Activated CD8-positive, alpha-beta memory T cell treated with anti-CD3 and anti-CD28 coated beads for 36 hours (primary cell): ENCODE measurements at regions not wholly inside any gene's neighbourhood (a gene's known extent, or its start where the extent isn't known, plus 50 kb on each side); places are given as distances from the start of the nearest gene placed in this dataset.

Source experiments
- CTCF ChIA-PET: fragments of 350-600 bp; sonication (Branson Sonifier 250); formaldehyde crosslinking; loops from one replicate; lab custom pipeline; 2021; ENCODE audit warnings: antibody characterized with exemption; lab: Charles Lee
- POLR2A ChIA-PET: fragments of 350-600 bp; sonication (Branson Sonifier 250); formaldehyde crosslinking; loops from one replicate; lab custom pipeline; 2021; ENCODE audit warnings: antibody characterized with exemption; lab: Charles Lee

- ChIA-PET CTCF (no interaction called here), POLR2A (no interaction called here)
Observed at GRCh38 chr4:20351360-20352162, 99.9 kb downstream of the SLIT2 start.

- ChIA-PET POLR2A (no interaction called here), CTCF (no interaction called here)
Observed at GRCh38 chr4:20352163-20352431, 100.4 kb downstream of the SLIT2 start.

- ChIA-PET POLR2A (no interaction called here), CTCF (no interaction called here)
Observed at GRCh38 chr4:20353646-20354045, 101.9 kb downstream of the SLIT2 start.

- ChIA-PET POLR2A (no interaction called here), CTCF (no interaction called here)
Observed at GRCh38 chr4:20354120-20354519, 102.4 kb downstream of the SLIT2 start.

GRCh38 chr4:20356565-20356964 lies 104.9 kb downstream of the SLIT2 start:
- POLR2A ChIA-PET, result no interaction called here

GRCh38 chr4:20358110-20358509 lies 106.4 kb downstream of the SLIT2 start:
- CTCF ChIA-PET, result no interaction called here
- POLR2A ChIA-PET, result no interaction called here

More at GRCh38 chr4:20356565-20356964, 104.9 kb downstream of the SLIT2 start:
- CTCF ChIA-PET, result no interaction called here

GRCh38 chr4:20359692-20360091 lies 108.0 kb downstream of the SLIT2 start:
- ChIA-PET POLR2A (no interaction called here), CTCF (no interaction called here)

- ChIA-PET POLR2A (no interaction called here), CTCF (no interaction called here)
Observed at GRCh38 chr4:20362148-20362547, 110.4 kb downstream of the SLIT2 start.

- CTCF ChIA-PET, result no interaction called here
- POLR2A ChIA-PET, result no interaction called here
Observed at GRCh38 chr4:20364969-20365368, 113.3 kb downstream of the SLIT2 start.

GRCh38 chr4:20367446-20367845 lies 115.7 kb downstream of the SLIT2 start:
- CTCF ChIA-PET, result no interaction called here
- POLR2A ChIA-PET, result no interaction called here

- POLR2A ChIA-PET, result no interaction called here
- CTCF ChIA-PET, result no interaction called here
Observed at GRCh38 chr4:20368926-20369325, 117.2 kb downstream of the SLIT2 start.

- CTCF ChIA-PET, result no interaction called here
Observed at GRCh38 chr4:20370274-20370673, 118.6 kb downstream of the SLIT2 start.

GRCh38 chr4:20376070-20376469 lies 124.4 kb downstream of the SLIT2 start:
- ChIA-PET CTCF (no interaction called here), POLR2A (no interaction called here)

More at GRCh38 chr4:20370274-20370673, 118.6 kb downstream of the SLIT2 start:
- POLR2A ChIA-PET, result no interaction called here

- ChIA-PET POLR2A (no interaction called here), CTCF (no interaction called here)
Observed at GRCh38 chr4:20378181-20378580, 126.5 kb downstream of the SLIT2 start.

GRCh38 chr4:20381005-20381404 lies 129.3 kb downstream of the SLIT2 start:
- POLR2A ChIA-PET, result no interaction called here
- CTCF ChIA-PET, result interaction anchor here (1.3 kb wide), 1 partner anchor 34 kb away, joined by 3 read pairs; no protein-coding TSS in a partner anchor

- POLR2A ChIA-PET, result no interaction called here
Observed at GRCh38 chr4:20383283-20383682, 131.6 kb downstream of the SLIT2 start.

GRCh38 chr4:20383969-20384368 lies 132.3 kb downstream of the SLIT2 start:
- ChIA-PET POLR2A (no interaction called here), CTCF (no interaction called here)

More at GRCh38 chr4:20383283-20383682, 131.6 kb downstream of the SLIT2 start:
- CTCF ChIA-PET, result no interaction called here

GRCh38 chr4:20384456-20384855 lies 132.8 kb downstream of the SLIT2 start:
- ChIA-PET CTCF (no interaction called here), POLR2A (no interaction called here)

GRCh38 chr4:20386001-20386740 lies 134.5 kb downstream of the SLIT2 start:
- ChIA-PET CTCF (no interaction called here), POLR2A (no interaction called here)

- ChIA-PET POLR2A (no interaction called here), CTCF (no interaction called here)
Observed at GRCh38 chr4:20386906-20387305, 135.2 kb downstream of the SLIT2 start.

- ChIA-PET POLR2A (no interaction called here), CTCF (no interaction called here)
Observed at GRCh38 chr4:20391198-20391597, 139.5 kb downstream of the SLIT2 start.
